ENCODE measurements at regions not wholly inside any gene's neighbourhood (a gene's known extent, or its start where the extent isn't known, plus 50 kb on each side); places are given as distances from the start of the nearest gene placed in this dataset.

DNA sequence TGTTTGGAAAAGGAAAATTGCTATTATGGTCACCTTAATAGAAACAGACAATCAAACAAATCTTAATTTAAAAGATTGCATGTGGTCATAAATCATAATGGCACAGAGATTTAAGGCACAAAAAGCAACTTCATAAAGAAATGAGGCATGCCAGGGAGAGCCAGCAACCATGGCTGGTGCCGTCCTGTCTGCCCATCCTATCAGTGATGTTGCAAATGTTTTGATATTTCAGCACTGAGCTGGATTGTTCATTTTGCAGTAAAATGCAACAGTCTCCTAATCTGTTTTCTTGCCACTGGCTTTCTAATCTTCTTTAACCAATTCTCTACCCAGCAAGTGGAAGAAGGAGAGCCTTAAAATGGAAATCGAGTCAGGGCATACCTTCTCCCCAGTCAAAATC, 249.8 kb downstream of the SAMD5 start:
- Histone ChIP-seq H3K27ac (ENCODE audit: low read depth, low read length) (no peak overlapping the region), H3K14ac (ENCODE audit: insufficient read length) (no peak overlapping the region), H3K56ac (replicated peaks; ENCODE audit: insufficient read length, low read depth, low read length) (no peak overlapping the region), H2BK12ac (ENCODE audit: low read depth, low read length) (no peak overlapping the region), H2AFZ (ENCODE audit: low read length) (no peak overlapping the region; the same call in 1 of the 2 replicates), H2AK5ac (ENCODE audit: low read depth, low read length) (no peak overlapping the region), H3K79me2 (ENCODE audit: control insufficient read depth in 1 of 2, insufficient read depth in 2 of 2, low read length in 2 of 2) (no peaks in the 10 kb centered on the region), H3K23me2 (ENCODE audit: low read depth, low read length) (no peaks in the 10 kb centered on the region), H2BK20ac (ENCODE audit: low read length) (no peak overlapping the region), H4K5ac (ENCODE audit: insufficient read length, low read depth, low read length) (no peak overlapping the region), H4K8ac (ENCODE audit: extremely low read depth, insufficient read depth, low read length) (no peak overlapping the region), H2BK15ac (ENCODE audit: low read length) (no peak overlapping the region), H3K9me3 (ENCODE audit: insufficient read depth in 2 of 2, low read depth in 1 of 2, low read length in 1 of 2) (no peaks in the 10 kb centered on the region), H3K79me1 (ENCODE audit: low read depth, low read length) (no peaks in the 10 kb centered on the region), H3K4me3 (ENCODE audit: extremely low read depth in 1 of 4, insufficient read depth in 2 of 4, low read depth in 3 of 4, low read length in 4 of 4) (no peak overlapping the region), H3K27me3 (replicated peaks in 1 of 4; ENCODE audit: control insufficient read depth in 3 of 4, extremely low read depth in 1 of 4, insufficient read depth in 3 of 4, low read length in 3 of 4) (no peaks in the 10 kb centered on the region), H3K4ac (replicated peaks; ENCODE audit: insufficient read length, low read depth, low read length) (no peak overlapping the region), H3K23ac (ENCODE audit: insufficient read length) (no peak overlapping the region), H4K91ac (replicated peaks; ENCODE audit: insufficient read length, low read length) (no peak overlapping the region), H3K18ac (ENCODE audit: extremely low read depth, low read length) (no peak overlapping the region), H2BK5ac (ENCODE audit: low read depth, low read length) (no peak overlapping the region), H3K36me3 (ENCODE audit: control insufficient read depth in 2 of 4, insufficient read depth in 4 of 4, low read length in 3 of 4) (no peaks in the 10 kb centered on the region), H3K4me2 (ENCODE audit: insufficient read depth in 1 of 2, low read depth in 2 of 2, low read length in 2 of 2) (no peak overlapping the region), H4K20me1 (replicated peaks in 1 of 2; ENCODE audit: control insufficient read depth in 1 of 2, insufficient read depth in 2 of 2, low read length in 2 of 2) (no peaks in the 10 kb centered on the region), H2BK120ac (replicated peaks; ENCODE audit: low read depth, low read length) (no peak overlapping the region), H3K4me1 (replicated peaks in 1 of 4; ENCODE audit: control insufficient read depth in 3 of 4, insufficient read depth in 4 of 4, low read length in 3 of 4) (no peaks in the 10 kb centered on the region), H3K9ac (replicated peaks in 1 of 4; ENCODE audit: extremely low read depth in 1 of 4, low read depth in 3 of 4, low read length in 3 of 4) (no peak overlapping the region)
- POLR2A ChIA-PET (ENCODE audit: partially characterized antibody) = no interaction called here
- 78% methylated on average over 2 of the region's 2 CpGs; no CpG with 5 or more reads in 1 of the 2 experiments for WGBS, 2 experiments (ENCODE audit: extremely low coverage in 1 of 2, insufficient coverage in 1 of 2, insufficient read length in 1 of 2, insufficient replicate concordance in 2 of 2, low coverage in 1 of 2, low lambda C conversion rate in 2 of 2, missing lambda C conversion rate in 1 of 2)
- FAIRE-seq (no peak), DNase-seq (ENCODE audit: low read depth in 1 of 2, low spot score in 2 of 2) (no peak)
- CTCF ChIA-PET (ENCODE audit: partially characterized antibody) = no interaction called here
- TF ChIP-seq USF2 (IDR thresholded peaks at IDR 0.05; ENCODE audit: low read length) (no peak), PHF8 (conservative IDR thresholded peaks at IDR 0.05; ENCODE audit: low read depth, low read length) (no peak), CEBPB (IDR thresholded peaks at IDR 0.05; ENCODE audit: low read depth, low read length) (no peak), FOSL1 (IDR thresholded peaks at IDR 0.05; ENCODE audit: insufficient read depth, low read depth, low read length) (no peak), SRF (IDR thresholded peaks at IDR 0.05; ENCODE audit: low read depth, low read length) (no peak), MAX (IDR thresholded peaks at IDR 0.05) (no peak), KDM5A (IDR thresholded peaks at IDR 0.05; ENCODE audit: low read length) (no peak), CBX5 (IDR thresholded peaks at IDR 0.05; ENCODE audit: low read depth, low read length) (no peak), RNF2 (IDR thresholded peaks at IDR 0.05; ENCODE audit: borderline replicate concordance, low read depth, low read length, missing control alignments, poor library complexity, severe bottlenecking) (no peak), CREB1 (IDR thresholded peaks at IDR 0.05) (no peak), HDAC2 (IDR thresholded peaks at IDR 0.05; ENCODE audit: borderline replicate concordance in 1 of 2, low read depth in 2 of 2, low read length in 2 of 2) (no peak)
- TF ChIP-seq, protein P1, sequence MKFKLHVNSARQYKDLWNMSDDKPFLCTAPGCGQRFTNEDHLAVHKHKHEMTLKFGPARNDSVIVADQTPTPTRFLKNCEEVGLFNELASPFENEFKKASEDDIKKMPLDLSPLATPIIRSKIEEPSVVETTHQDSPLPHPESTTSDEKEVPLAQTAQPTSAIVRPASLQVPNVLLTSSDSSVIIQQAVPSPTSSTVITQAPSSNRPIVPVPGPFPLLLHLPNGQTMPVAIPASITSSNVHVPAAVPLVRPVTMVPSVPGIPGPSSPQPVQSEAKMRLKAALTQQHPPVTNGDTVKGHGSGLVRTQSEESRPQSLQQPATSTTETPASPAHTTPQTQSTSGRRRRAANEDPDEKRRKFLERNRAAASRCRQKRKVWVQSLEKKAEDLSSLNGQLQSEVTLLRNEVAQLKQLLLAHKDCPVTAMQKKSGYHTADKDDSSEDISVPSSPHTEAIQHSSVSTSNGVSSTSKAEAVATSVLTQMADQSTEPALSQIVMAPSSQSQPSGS (IDR thresholded peaks at IDR 0.05; ENCODE audit: low read length) = no peak

All from H1 (cell line).